EH (cell line): ENCODE measurements at regions not wholly inside any gene's neighbourhood (a gene's known extent, or its start where the extent isn't known, plus 50 kb on each side); places are given as distances from the start of the nearest gene placed in this dataset.
A peak's percentile ranks its signal among the peaks of the same experiment; 100 is the strongest.
"Not testable (repeated sequence)": the region's sequence is repeated elsewhere in the genome, so short reads cannot be mapped to it uniquely, and the experiment has no call there.

Experiments
- DNase-seq: peaks from one replicate; pipeline ENCODE4 v3.0.0-alpha.2; 2015; ENCODE audit warnings: low read depth

DNA sequence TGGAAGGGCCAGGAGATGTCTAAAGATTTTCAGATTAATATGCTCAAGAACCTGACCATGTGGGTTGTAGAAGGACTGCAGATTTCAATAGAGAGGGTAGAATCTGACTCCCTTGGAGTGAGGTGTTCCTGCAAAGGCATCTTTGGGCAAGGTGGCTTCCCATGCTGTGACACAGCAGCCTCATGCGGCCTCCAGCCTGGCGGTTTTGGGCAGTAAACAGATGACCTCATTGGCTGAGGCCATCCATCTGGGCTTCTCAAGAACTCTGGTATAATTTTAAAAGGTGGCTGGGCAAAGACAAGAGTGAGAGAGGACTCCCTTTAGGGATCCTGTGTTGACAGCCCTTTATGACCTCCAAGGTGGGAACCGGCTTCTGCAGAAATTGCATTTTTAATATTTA lies 90.3 kb upstream of the ERCC6L2 start:
- no peak for DNase-seq

- DNase-seq: no peak
Observed at GRCh38 chr9:95784318-95784717, 91.2 kb upstream of the ERCC6L2 start.

GRCh38 chr9:95783426-95783975 lies 92.0 kb upstream of the ERCC6L2 start:
- DNase-seq: no peak

GRCh38 chr9:95780751-95781150 lies 94.7 kb upstream of the ERCC6L2 start:
- no peak for DNase-seq

- DNase-seq: no peak
Observed at GRCh38 chr9:95780121-95780520, 95.4 kb upstream of the ERCC6L2 start.

DNA sequence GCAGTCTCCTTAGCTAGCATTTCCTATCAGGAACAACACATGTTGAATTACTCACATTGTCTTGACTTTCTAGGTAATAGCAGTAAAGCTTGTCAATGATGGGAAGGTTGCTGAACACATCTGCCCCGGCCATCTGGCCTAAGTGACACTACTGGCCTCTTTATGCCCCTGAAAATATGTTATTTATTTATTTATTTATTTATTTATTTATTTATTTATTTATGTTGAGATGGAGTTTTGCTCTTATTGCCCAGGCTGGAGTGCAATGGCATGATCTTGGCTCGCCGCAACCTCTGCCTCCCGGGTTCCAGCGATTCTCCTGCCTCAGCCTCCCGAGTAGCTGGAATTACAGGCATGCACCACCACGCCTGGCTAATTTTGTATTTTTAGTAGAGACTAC lies 95.9 kb upstream of the ERCC6L2 start:
- not testable (repeated sequence) for DNase-seq

- peak; percentile 36 for DNase-seq
Observed at GRCh38 chr9:95778957-95779356, 96.5 kb upstream of the ERCC6L2 start.

GRCh38 chr9:95777136-95777535 lies 98.4 kb upstream of the ERCC6L2 start:
- no peak for DNase-seq

DNA sequence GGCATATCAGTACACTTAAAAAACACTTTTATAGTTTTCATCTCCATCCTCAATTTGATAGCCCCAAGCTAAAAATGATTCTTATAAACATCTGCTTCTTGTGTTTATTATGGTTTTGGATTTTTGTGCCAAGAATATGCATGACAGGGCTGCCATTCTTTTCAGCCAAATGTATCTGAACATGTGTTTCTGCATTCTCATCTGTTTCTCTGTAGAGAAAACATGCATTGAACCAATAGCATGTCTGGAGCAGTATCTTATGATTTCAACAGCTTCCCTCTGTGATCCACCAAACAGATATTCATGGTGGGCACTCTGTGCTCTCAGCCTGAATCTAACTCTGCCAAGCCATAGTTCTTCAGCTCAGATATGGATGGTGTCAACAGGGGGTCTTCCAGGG lies 99.3 kb upstream of the ERCC6L2 start:
- DNase-seq: peak; percentile 35

DNA sequence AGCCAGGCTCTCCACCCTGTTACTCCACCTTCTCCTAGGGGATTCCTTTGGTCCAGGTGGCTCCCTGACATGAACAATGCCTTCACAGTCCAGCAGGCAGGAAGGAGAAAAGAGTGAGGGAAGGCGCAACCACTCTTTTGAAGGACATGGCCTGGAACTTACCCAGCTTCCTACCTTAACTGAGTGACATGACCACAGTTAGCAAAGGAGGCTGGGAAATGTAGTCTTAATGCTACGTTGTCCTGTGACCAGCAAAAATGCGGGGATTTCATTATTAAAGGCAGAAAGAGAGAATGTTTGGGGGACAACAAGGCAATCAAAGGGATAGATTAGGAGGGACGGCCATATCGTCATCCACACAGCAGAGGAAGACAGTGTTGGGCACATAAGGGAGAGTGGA lies 100.3 kb upstream of the ERCC6L2 start:
- no peak for DNase-seq

DNA sequence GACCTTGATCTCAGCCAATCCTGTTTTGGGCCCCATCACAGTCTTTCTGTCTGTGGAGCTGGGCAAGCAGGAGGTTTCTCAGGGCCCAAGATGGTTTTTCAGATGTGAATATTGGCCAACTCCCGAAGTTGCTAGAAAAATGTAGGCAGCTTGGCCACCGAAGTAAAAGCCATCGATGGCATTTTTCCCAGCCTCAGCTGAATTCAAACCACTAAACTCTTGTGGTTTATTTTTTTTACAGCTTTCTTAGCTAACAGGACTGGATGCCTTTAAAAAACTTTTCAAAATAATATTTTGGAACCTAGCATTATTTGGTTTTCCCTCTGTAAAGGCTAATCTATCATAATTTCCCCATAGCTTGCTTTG lies 102.5 kb upstream of the ERCC6L2 start:
- peak; percentile 63 for DNase-seq

DNA sequence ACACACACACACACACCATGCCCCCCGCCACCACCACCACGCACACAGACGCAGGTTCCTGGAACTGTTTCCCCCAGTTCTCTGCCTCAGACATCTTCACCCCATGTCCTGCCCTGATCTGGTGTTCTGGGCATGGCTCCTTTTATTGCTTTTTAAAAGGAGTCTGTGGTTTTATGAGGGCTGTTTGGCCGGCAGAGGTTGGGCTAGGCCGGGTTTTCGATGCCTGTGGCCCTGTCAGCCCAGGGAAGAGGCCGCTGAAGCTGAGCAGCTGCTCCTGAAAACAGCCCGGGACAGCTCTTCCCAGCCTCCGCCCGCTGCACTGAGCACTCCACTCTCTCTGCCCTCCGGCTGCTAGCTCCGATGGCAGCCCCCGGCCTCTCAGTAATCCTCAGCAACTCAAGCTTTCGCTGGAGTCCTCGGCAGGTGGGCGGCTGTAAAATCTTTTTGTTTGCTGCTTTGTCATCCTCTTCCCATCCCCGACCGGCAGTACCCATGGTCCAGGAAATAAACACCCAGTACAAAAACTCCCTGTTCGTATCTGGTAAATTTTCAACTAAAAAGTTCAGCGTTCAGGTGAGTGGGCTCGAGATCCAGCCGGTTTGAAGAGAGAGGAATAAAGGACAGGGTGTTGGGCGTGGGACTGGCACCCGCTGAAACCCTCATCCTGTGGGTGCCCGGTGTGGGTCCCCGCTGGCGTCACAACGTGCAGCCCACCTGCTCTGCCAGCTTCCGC lies 103.0 kb upstream of the ERCC6L2 start:
- DNase-seq: peak; percentile 68

GRCh38 chr9:95771556-95772246 lies 103.8 kb upstream of the ERCC6L2 start:
- no peak for DNase-seq

- no peak for DNase-seq
Observed at GRCh38 chr9:95770653-95771131, 104.8 kb upstream of the ERCC6L2 start.

- no peak for DNase-seq
Observed at GRCh38 chr9:95769909-95770433, 105.5 kb upstream of the ERCC6L2 start.

DNA sequence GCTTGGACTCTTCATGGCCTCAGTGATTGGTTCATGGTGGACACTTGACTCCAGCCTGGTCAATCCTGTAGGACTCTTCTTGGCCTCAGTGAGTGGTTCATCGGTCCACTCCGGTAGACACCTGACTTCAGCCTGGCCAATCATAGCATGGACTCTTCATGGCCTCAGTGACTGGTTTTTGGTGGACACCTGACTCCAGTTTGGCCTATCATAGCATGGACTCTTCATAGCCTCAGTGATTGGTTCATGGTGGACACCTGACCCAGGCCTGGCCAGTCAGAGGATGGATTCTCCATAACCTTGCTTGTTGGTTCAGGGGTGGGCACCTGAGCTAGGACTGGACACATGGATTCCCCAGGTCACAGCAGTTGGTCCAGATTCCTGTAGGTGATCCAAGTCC lies 106.0 kb upstream of the ERCC6L2 start:
- no peak for DNase-seq

DNA sequence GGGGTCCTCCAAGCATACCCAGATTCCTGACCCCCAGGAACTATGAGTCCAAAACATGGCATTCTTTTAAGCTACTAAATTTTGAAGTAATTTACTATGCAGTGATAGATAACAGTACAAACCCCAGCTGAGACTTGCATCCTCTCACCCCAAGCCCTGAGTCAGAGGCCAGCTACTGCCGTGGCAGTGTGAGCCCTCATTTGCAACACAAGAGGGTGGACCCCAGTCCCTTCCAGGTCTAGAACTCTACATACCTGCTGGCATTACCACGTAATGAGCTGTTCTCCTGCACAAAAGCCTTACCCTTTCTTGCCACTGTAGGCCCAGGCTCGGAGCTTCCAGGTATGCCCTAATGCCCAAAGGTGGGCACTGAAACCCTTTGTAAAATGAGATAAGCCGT lies 108.6 kb upstream of the ERCC6L2 start:
- DNase-seq: no peak

- no peak for DNase-seq
Observed at GRCh38 chr9:95764533-95765319, 110.8 kb upstream of the ERCC6L2 start.

- no peak for DNase-seq
Observed at GRCh38 chr9:95763983-95764382, 111.5 kb upstream of the ERCC6L2 start.

DNA sequence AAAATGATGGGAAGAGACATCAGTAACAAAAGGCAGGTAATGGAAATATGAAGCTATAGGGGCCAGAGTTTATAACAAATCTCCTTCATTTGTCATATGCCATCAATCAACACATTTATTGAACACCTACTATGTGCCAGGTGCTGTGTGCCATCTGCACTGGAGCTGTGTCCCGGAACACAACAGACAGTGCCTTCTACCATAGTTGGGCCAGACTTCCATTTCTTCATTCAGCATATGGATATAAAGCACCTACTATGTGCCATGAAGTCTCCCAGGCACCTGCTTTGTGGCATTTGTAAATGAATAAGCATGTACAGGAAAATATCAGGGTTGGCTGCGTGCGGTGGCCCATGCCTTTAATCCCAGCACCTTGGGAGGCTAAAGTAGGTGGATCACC lies 112.5 kb upstream of the ERCC6L2 start:
- DNase-seq: no peak

- DNase-seq: no peak
Observed at GRCh38 chr9:95762322-95762721, 113.2 kb upstream of the ERCC6L2 start.

DNA sequence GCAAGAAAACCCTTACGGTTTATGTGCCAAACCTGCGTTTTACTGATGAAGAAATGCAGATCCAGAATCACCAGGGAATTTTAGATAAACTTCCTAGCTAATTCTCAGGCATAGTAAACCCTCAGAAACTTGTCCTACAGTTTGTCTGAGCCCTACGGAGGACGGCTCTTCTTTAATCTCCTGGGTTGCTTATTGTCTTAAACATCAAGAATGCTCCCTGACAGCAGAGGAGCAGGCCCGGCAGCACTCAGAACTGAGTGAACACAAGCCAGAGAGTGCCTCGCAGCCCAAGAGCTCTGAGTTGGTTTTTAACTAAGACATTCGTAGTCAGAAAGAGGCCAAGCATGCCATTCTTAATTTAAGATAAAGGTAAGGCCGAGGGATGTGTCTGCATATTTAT lies 114.7 kb upstream of the ERCC6L2 start:
- no peak for DNase-seq
